Trophoblast cell (in vitro differentiated cells and primary cell): ENCODE measurements at regions not wholly inside any gene's neighbourhood (a gene's known extent, or its start where the extent isn't known, plus 50 kb on each side); places are given as distances from the start of the nearest gene placed in this dataset.

Experiments used
- DNase-seq, 2 donors: peaks; one replicate each; pipeline ENCODE4 v3.0.0-alpha.2; 2016
- H2AFZ ChIP-seq: 2 replicates; pipeline ENCODE4 v1.6.1; 2013; ENCODE audit warnings: low read length, moderate library complexity, mild to moderate bottlenecking; ENCODE audit not compliant: insufficient read depth, poor library complexity
- H2AK5ac ChIP-seq: 2 replicates; pipeline ENCODE4 v1.6.1; 2013; ENCODE audit warnings: mild to moderate bottlenecking, low read length
- H2BK120ac ChIP-seq: 2 replicates; pipeline ENCODE4 v1.6.1; 2013; ENCODE audit warnings: low read length, mild to moderate bottlenecking, moderate library complexity; ENCODE audit not compliant: insufficient read depth, poor library complexity
- H2BK12ac ChIP-seq: 2 replicates; pipeline ENCODE4 v1.6.1; 2013; ENCODE audit warnings: mild to moderate bottlenecking, low read length, moderate library complexity
- H2BK5ac ChIP-seq: 2 replicates; pipeline ENCODE4 v1.6.1; 2013; ENCODE audit warnings: low read length, low read depth, moderate library complexity, mild to moderate bottlenecking; ENCODE audit not compliant: poor library complexity
- H3K14ac ChIP-seq: 2 replicates; pipeline ENCODE4 v1.6.1; 2013; ENCODE audit warnings: mild to moderate bottlenecking, low read length
- H3K18ac ChIP-seq: 2 replicates; pipeline ENCODE4 v1.6.1; 2013; ENCODE audit warnings: mild to moderate bottlenecking, low read length
- H3K23ac ChIP-seq: 2 replicates; pipeline ENCODE4 v1.6.1; 2013; ENCODE audit warnings: low read length
- H3K27ac ChIP-seq: 2 replicates; pipeline ENCODE4 v1.5.1; 2013; ENCODE audit warnings: low read depth, mild to moderate bottlenecking, inconsistent platforms, low read length, moderate library complexity
- H3K27me3 ChIP-seq: 2 replicates; pipeline ENCODE4 v1.6.1; 2013; ENCODE audit warnings: inconsistent platforms, mild to moderate bottlenecking, low read length, moderate library complexity; ENCODE audit not compliant: insufficient read depth
- H3K36me3 ChIP-seq, 2 experiments: 1 replicate in 1 of 2; 2 replicates in 1 of 2; pipeline ENCODE4 v1.6.1; 2013; ENCODE audit warnings: low read length in 2 of 2, mild to moderate bottlenecking in 2 of 2, moderate library complexity in 1 of 2; ENCODE audit not compliant: insufficient read depth in 2 of 2, control insufficient read depth in 1 of 2
- H3K4ac ChIP-seq: 2 replicates; pipeline ENCODE4 v1.6.1; 2013; ENCODE audit warnings: low read depth, mild to moderate bottlenecking, low read length, moderate library complexity
- H3K4me1 ChIP-seq, 2 experiments: 1 replicate in 1 of 2; 2 replicates in 1 of 2; pipeline ENCODE4 v1.6.1; 2013; ENCODE audit warnings: low read length in 2 of 2, mild to moderate bottlenecking in 2 of 2, moderate library complexity in 1 of 2; ENCODE audit not compliant: insufficient read depth in 2 of 2, control insufficient read depth in 1 of 2
- H3K4me2 ChIP-seq: 2 replicates; pipeline ENCODE4 v1.6.1; 2013; ENCODE audit warnings: inconsistent platforms, mild to moderate bottlenecking, low read length, moderate library complexity
- H3K4me3 ChIP-seq: 2 replicates; pipeline ENCODE4 v1.5.1; 2013; ENCODE audit warnings: mild to moderate bottlenecking, low read depth, low read length, inconsistent platforms
- H3K79me1 ChIP-seq: one replicate; pipeline ENCODE4 v1.6.1; 2013; ENCODE audit warnings: low read length
- H3K79me2 ChIP-seq: 2 replicates; pipeline ENCODE4 v1.6.1; 2013; ENCODE audit warnings: low read length, mild to moderate bottlenecking; ENCODE audit not compliant: control insufficient read depth, insufficient read depth, poor library complexity
- H3K9ac ChIP-seq: 2 replicates; pipeline ENCODE4 v1.6.1; 2013; ENCODE audit warnings: mild to moderate bottlenecking, low read length
- H3K9me3 ChIP-seq: 2 replicates; pipeline ENCODE4 v1.6.1; 2013; ENCODE audit warnings: low read depth, mild to moderate bottlenecking, control low read depth, inconsistent platforms, low read length; ENCODE audit not compliant: insufficient read depth
- H4K12ac ChIP-seq: 2 replicates; pipeline ENCODE4 v1.6.1; 2013; ENCODE audit warnings: low read depth, mild to moderate bottlenecking, low read length, moderate library complexity
- H4K8ac ChIP-seq: 2 replicates; pipeline ENCODE4 v1.6.1; 2013; ENCODE audit warnings: low read depth, mild to moderate bottlenecking, low read length, moderate library complexity
- H4K91ac ChIP-seq: one replicate; pipeline ENCODE4 v1.6.1; 2013; ENCODE audit warnings: low read depth, mild to moderate bottlenecking, low read length, moderate library complexity
- WGBS: extraction: QIAGEN DNeasy Blood & Tissue Kit; methylation state at CpG from one replicate; pipeline ENCODE4 v1.1.7; 2013; ENCODE audit warnings: missing lambda C conversion rate; ENCODE audit not compliant: insufficient read length, insufficient coverage; ENCODE audit errors: extremely low coverage; 5-methylcytosine and 5-hydroxymethylcytosine counted together

DNA sequence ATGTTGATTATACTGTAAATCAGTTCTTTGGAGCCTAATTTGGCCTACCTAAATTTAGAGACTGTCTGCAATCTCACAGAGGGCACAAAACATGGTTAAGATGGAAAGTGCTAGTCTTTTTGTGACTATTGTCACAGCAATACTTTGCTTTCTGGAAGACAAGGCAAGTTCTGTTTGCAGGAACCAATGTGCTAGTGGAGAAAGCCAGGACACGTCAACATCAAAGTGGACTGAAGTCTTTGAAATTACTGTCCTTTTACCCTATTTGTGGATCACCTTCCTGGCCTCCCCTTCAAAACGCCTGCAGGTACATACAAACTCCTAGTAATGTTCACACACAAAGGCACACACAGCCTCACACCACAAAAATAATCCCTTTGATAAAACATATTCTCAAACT is 248.7 kb downstream of the MAN2A1 start:
- Histone ChIP-seq H3K27ac (no peak overlapping the region), H3K4me3 (no peak overlapping the region), H2BK120ac (no peak overlapping the region), H4K12ac (no peak overlapping the region), H2BK5ac (no peak overlapping the region), H3K27me3 (no peaks in the 10 kb centered on the region), H2AK5ac (no peak overlapping the region), H3K14ac (no peak overlapping the region), H3K9me3 (no peaks in the 10 kb centered on the region), H4K91ac (no peak overlapping the region), H3K18ac (no peak overlapping the region), H3K9ac (no peak overlapping the region), H3K4me2 (no peak overlapping the region), H3K23ac (peak overlapping the region; percentile 38), H2AFZ (no peak overlapping the region), H3K4ac (no peak overlapping the region), H2BK12ac (no peak overlapping the region), H3K79me1 (no peaks in the 10 kb centered on the region), H3K79me2 (no peaks in the 10 kb centered on the region), H3K36me3 (no peaks in the 10 kb centered on the region), H3K4me1 (peaks cover 4 to 7% of the 10 kb centered on the region in 2 experiments), H4K8ac (no peak overlapping the region)
- DNase-seq = no peak
- WGBS = no CpG with 5 or more reads among the region's 2 CpGs

DNA sequence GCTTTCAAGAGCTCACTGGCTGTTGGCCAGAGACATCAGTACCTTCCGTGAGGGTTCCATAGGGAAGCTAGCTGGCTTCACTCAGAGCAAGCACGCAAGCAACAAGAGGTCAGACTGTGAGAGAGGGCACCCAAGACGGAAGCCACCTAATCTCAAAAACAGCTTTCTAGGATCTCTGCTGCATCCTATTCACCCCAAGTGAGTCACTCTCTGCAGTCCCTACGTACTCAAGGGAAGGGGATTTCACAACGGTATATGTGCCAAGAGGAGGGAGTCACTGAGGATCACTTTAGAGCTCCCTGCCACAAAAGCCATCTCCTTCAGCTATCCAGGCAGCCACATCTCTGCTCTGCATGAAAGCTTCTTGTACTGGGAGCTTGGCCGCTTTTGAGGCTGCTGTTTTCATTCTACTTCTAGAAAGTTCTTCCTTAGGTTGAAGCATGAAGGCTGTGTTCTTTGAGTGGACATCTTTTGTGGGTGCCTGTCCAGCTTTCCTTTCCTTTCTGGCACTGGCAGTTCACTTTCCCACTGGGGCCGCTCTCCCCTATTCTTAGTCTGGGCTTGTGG is 249.5 kb downstream of the MAN2A1 start:
- H3K79me1 ChIP-seq = peaks cover 3% of the 10 kb centered on the region
- H2AFZ ChIP-seq = no peak overlapping the region
- peaks cover 6 to 10% of the 10 kb centered on the region in 2 experiments for H3K4me1 ChIP-seq
- no peaks in the 10 kb centered on the region for H3K27me3 ChIP-seq
- no peak overlapping the region for H3K4me2 ChIP-seq
- H3K4ac ChIP-seq = no peak overlapping the region
- H3K9me3 ChIP-seq = no peaks in the 10 kb centered on the region
- no peak overlapping the region for H3K27ac ChIP-seq
- no peak overlapping the region for H3K9ac ChIP-seq
- H3K14ac ChIP-seq = no peak overlapping the region
- no peak overlapping the region for H2BK120ac ChIP-seq
- peak; percentile 80 to 85 for DNase-seq
- H3K79me2 ChIP-seq = peaks cover 1% of the 10 kb centered on the region
- no peak overlapping the region for H2BK12ac ChIP-seq
- no peak overlapping the region for H3K4me3 ChIP-seq
- no CpG with 5 or more reads among the region's 7 CpGs for WGBS
- no peak overlapping the region for H2BK5ac ChIP-seq
- H3K36me3 ChIP-seq = no peaks in the 10 kb centered on the region
- no peak overlapping the region for H2AK5ac ChIP-seq
- no peak overlapping the region for H3K23ac ChIP-seq
- peak overlapping the region; percentile 1 for H4K8ac ChIP-seq
- H4K91ac ChIP-seq = no peak overlapping the region
- no peak overlapping the region for H3K18ac ChIP-seq
- H4K12ac ChIP-seq = no peak overlapping the region

DNA sequence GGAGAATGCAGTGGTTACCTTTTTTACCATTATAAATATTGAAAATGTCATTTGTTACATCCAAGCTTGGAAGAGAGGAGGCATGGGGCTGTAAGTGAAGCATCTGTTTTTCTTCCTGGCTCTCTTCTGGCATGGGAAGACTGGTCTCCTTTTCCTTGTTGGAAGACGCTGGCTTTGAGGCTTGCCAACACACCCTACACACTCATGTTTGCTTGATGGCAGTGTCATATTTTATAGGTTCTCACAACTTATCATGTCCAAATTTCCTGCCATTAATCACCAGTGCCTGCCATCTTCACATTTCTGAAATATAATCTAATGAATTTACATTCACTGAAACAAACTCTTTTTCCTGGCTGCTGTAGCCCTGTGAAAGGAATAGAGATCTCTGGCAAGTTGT is 252.9 kb downstream of the MAN2A1 start:
- no peak overlapping the region for H2BK5ac ChIP-seq
- H2BK12ac ChIP-seq = no peak overlapping the region
- no peak for DNase-seq
- no peak overlapping the region for H3K4me2 ChIP-seq
- WGBS = no CpG with 5 or more reads among the region's 1 CpG
- H3K4me1 ChIP-seq = peaks cover 12 to 20% of the 10 kb centered on the region in 2 experiments
- H4K12ac ChIP-seq = no peak overlapping the region
- H3K36me3 ChIP-seq = no peaks in the 10 kb centered on the region
- H2AK5ac ChIP-seq = no peak overlapping the region
- no peak overlapping the region for H3K14ac ChIP-seq
- H2AFZ ChIP-seq = no peak overlapping the region
- H3K4ac ChIP-seq = no peak overlapping the region
- peaks cover 9% of the 10 kb centered on the region for H3K79me1 ChIP-seq
- no peak overlapping the region for H2BK120ac ChIP-seq
- no peaks in the 10 kb centered on the region for H3K27me3 ChIP-seq
- H3K9me3 ChIP-seq = no peaks in the 10 kb centered on the region
- H3K9ac ChIP-seq = no peak overlapping the region
- no peak overlapping the region for H4K91ac ChIP-seq
- H3K79me2 ChIP-seq = peaks cover 2% of the 10 kb centered on the region
- no peak overlapping the region for H3K23ac ChIP-seq
- H3K27ac ChIP-seq = no peak overlapping the region
- H3K18ac ChIP-seq = no peak overlapping the region
- H3K4me3 ChIP-seq = no peak overlapping the region
- H4K8ac ChIP-seq = no peak overlapping the region

DNA sequence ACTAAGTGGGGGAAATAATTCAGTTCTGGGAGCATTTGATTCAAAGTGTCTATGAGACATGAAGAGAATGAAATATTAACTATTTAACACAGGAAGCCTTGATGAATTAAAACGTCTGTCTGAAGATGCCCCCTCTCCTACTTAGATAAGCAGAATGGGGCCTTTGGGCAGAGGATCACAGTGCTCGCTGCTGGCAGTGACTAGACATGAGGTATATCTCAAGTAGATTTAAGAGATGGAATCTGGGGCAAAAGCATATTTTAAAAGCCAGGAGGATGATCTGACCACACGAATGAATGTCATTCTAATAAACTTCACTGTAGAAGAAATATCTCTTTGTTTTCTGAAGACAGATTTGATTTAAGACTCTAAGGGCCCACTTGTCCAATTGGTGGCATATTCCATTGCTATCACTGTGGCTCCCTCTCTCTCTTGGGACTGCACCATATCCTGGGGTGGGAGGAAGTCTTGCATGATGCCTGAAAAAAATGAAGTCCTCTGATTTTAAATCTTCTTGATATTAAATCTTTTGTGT is 254.0 kb downstream of the MAN2A1 start:
- H3K4me2 ChIP-seq = no peak overlapping the region
- no CpG with 5 or more reads among the region's 3 CpGs for WGBS
- H3K27ac ChIP-seq = no peak overlapping the region
- no peak overlapping the region for H3K4me3 ChIP-seq
- no peak overlapping the region for H2AK5ac ChIP-seq
- no peak overlapping the region for H2BK5ac ChIP-seq
- no peak overlapping the region for H2AFZ ChIP-seq
- H4K12ac ChIP-seq = no peak overlapping the region
- no peak overlapping the region for H3K14ac ChIP-seq
- H3K79me1 ChIP-seq = peaks cover 9% of the 10 kb centered on the region
- peaks cover 2% of the 10 kb centered on the region for H3K79me2 ChIP-seq
- no peaks in the 10 kb centered on the region for H3K36me3 ChIP-seq
- H4K8ac ChIP-seq = peak overlapping the region; percentile 48
- peak overlapping the region; percentile 57 for H4K91ac ChIP-seq
- H3K4ac ChIP-seq = no peak overlapping the region
- H3K9me3 ChIP-seq = no peaks in the 10 kb centered on the region
- DNase-seq = peak; percentile 70 to 75
- H3K27me3 ChIP-seq = no peaks in the 10 kb centered on the region
- peak overlapping the region; percentile 47 for H2BK120ac ChIP-seq
- peaks cover 11 to 17% of the 10 kb centered on the region in 2 experiments for H3K4me1 ChIP-seq
- peak overlapping the region; percentile 82 for H2BK12ac ChIP-seq
- H3K18ac ChIP-seq = no peak overlapping the region
- H3K23ac ChIP-seq = no peak overlapping the region
- no peak overlapping the region for H3K9ac ChIP-seq
